Activated T-helper 2 cell treated with anti-CD3 and anti-CD28 coated beads, Interferon-gamma antibody, Interleukin-2, Interleukin-4, amounts not matched to agents 10 μg/mL and 5 μg/mL and 100 μg/mL, durations not matched to agents 14 hours and 24 hours and 36 hours (primary cell): ENCODE measurements at regions not wholly inside any gene's neighbourhood (a gene's known extent, or its start where the extent isn't known, plus 50 kb on each side); places are given as distances from the start of the nearest gene placed in this dataset.
"Not testable (repeated sequence)": the region's sequence is repeated elsewhere in the genome, so short reads cannot be mapped to it uniquely, and the experiment has no call there.

ENCODE experiments used
- DNase-seq: peaks from one replicate; pipeline ENCODE4 v3.0.0; 2021; ENCODE audit warnings: low spot score
- H3K27ac Mint-ChIP-seq: one replicate; pipeline ENCODE4 v1.8.0; 2021; ENCODE audit warnings: mixed read lengths
- H3K27me3 Mint-ChIP-seq: one replicate; pipeline ENCODE4 v1.8.0; 2021; ENCODE audit warnings: low read depth, mixed read lengths
- H3K36me3 Mint-ChIP-seq: one replicate; pipeline ENCODE4 v1.8.0; 2021; ENCODE audit warnings: low read depth, mixed read lengths
- H3K4me1 Mint-ChIP-seq: one replicate; pipeline ENCODE4 v1.8.0; 2021; ENCODE audit warnings: low read depth, mixed read lengths
- H3K4me3 Mint-ChIP-seq: one replicate; pipeline ENCODE4 v1.8.0; 2021; ENCODE audit warnings: low read depth, mild to moderate bottlenecking, moderate library complexity, mixed read lengths
- H3K9me3 Mint-ChIP-seq: one replicate; pipeline ENCODE4 v1.8.0; 2021; ENCODE audit warnings: mixed read lengths
- intact Hi-C: fragments of 100-400 bp; cut with micrococcal nuclease; formaldehyde crosslinking; loops from one replicate; pipeline ENCODE4 v1.15.1; 2023

- intact Hi-C loops = no loop called here
- Mint-ChIP-seq H3K4me3 (no peak overlapping the region), H3K9me3 (no peaks in the 10 kb centered on the region), H3K4me1 (no peaks in the 10 kb centered on the region), H3K36me3 (no peaks in the 10 kb centered on the region), H3K27ac (no peak overlapping the region), H3K27me3 (no peaks in the 10 kb centered on the region)
- no peak for DNase-seq
These were observed 243.4 kb downstream of the RBM19 start for GRCh38 chr12:113722747-113723146.

GRCh38 chr12:113720629-113721028 is 245.5 kb downstream of the RBM19 start:
- no peaks in the 10 kb centered on the region for H3K27me3 Mint-ChIP-seq
- DNase-seq = no peak
- intact Hi-C loops = no loop called here
- no peaks in the 10 kb centered on the region for H3K4me1 Mint-ChIP-seq
- no peak overlapping the region for H3K4me3 Mint-ChIP-seq
- H3K27ac Mint-ChIP-seq = no peak overlapping the region
- H3K36me3 Mint-ChIP-seq = no peaks in the 10 kb centered on the region
- H3K9me3 Mint-ChIP-seq = no peaks in the 10 kb centered on the region

GRCh38 chr12:113719911-113720591 is 246.1 kb downstream of the RBM19 start:
- intact Hi-C loops = no loop called here
- DNase-seq = no peak

GRCh38 chr12:113713156-113713555 is 241.5 kb upstream of the LHX5 start:
- no peaks in the 10 kb centered on the region for H3K4me1 Mint-ChIP-seq
- intact Hi-C loops = no loop called here
- DNase-seq = no peak
- no peaks in the 10 kb centered on the region for H3K9me3 Mint-ChIP-seq
- H3K4me3 Mint-ChIP-seq = no peak overlapping the region
- H3K27ac Mint-ChIP-seq = no peak overlapping the region
- H3K27me3 Mint-ChIP-seq = no peaks in the 10 kb centered on the region
- H3K36me3 Mint-ChIP-seq = no peaks in the 10 kb centered on the region

More at GRCh38 chr12:113719911-113720591, 246.1 kb downstream of the RBM19 start:
- no peak overlapping the region for H3K27ac Mint-ChIP-seq
- no peaks in the 10 kb centered on the region for H3K27me3 Mint-ChIP-seq
- no peaks in the 10 kb centered on the region for H3K9me3 Mint-ChIP-seq
- no peaks in the 10 kb centered on the region for H3K4me1 Mint-ChIP-seq
- H3K36me3 Mint-ChIP-seq = no peaks in the 10 kb centered on the region
- no peak overlapping the region for H3K4me3 Mint-ChIP-seq

- no peak for DNase-seq
- H3K27ac Mint-ChIP-seq = no peak overlapping the region
- H3K4me1 Mint-ChIP-seq = no peaks in the 10 kb centered on the region
- no peaks in the 10 kb centered on the region for H3K9me3 Mint-ChIP-seq
- no peak overlapping the region for H3K4me3 Mint-ChIP-seq
- H3K36me3 Mint-ChIP-seq = no peaks in the 10 kb centered on the region
- intact Hi-C loops = no loop called here
- no peaks in the 10 kb centered on the region for H3K27me3 Mint-ChIP-seq
These were observed 240.8 kb upstream of the LHX5 start for GRCh38 chr12:113712481-113712880.

GRCh38 chr12:113710216-113710615 is 238.5 kb upstream of the LHX5 start:
- Mint-ChIP-seq H3K4me3 (no peak overlapping the region), H3K4me1 (no peaks in the 10 kb centered on the region), H3K36me3 (no peaks in the 10 kb centered on the region), H3K27ac (no peak overlapping the region), H3K27me3 (no peaks in the 10 kb centered on the region), H3K9me3 (no peaks in the 10 kb centered on the region)
- intact Hi-C loops = no loop called here
- no peak for DNase-seq

GRCh38 chr12:113709456-113709855 is 237.8 kb upstream of the LHX5 start:
- no peaks in the 10 kb centered on the region for H3K27me3 Mint-ChIP-seq
- intact Hi-C loops = no loop called here
- H3K36me3 Mint-ChIP-seq = no peaks in the 10 kb centered on the region
- no peak for DNase-seq
- no peak overlapping the region for H3K4me3 Mint-ChIP-seq
- H3K27ac Mint-ChIP-seq = no peak overlapping the region
- no peaks in the 10 kb centered on the region for H3K9me3 Mint-ChIP-seq
- no peaks in the 10 kb centered on the region for H3K4me1 Mint-ChIP-seq

GRCh38 chr12:113702836-113703235 is 231.2 kb upstream of the LHX5 start:
- H3K9me3 Mint-ChIP-seq = no peaks in the 10 kb centered on the region
- no peak for DNase-seq
- H3K27ac Mint-ChIP-seq = no peak overlapping the region
- no peaks in the 10 kb centered on the region for H3K36me3 Mint-ChIP-seq
- H3K4me3 Mint-ChIP-seq = no peak overlapping the region
- no peaks in the 10 kb centered on the region for H3K4me1 Mint-ChIP-seq
- H3K27me3 Mint-ChIP-seq = no peaks in the 10 kb centered on the region
- intact Hi-C loops = no loop called here

- H3K4me1 Mint-ChIP-seq = no peaks in the 10 kb centered on the region
These were observed 230.6 kb upstream of the LHX5 start for GRCh38 chr12:113702276-113702675.

GRCh38 chr12:113700943-113701342 is 229.3 kb upstream of the LHX5 start:
- no peaks in the 10 kb centered on the region for H3K36me3 Mint-ChIP-seq
- DNase-seq = no peak
- no peak overlapping the region for H3K4me3 Mint-ChIP-seq
- H3K4me1 Mint-ChIP-seq = no peaks in the 10 kb centered on the region
- H3K27me3 Mint-ChIP-seq = no peaks in the 10 kb centered on the region
- no peak overlapping the region for H3K27ac Mint-ChIP-seq
- intact Hi-C loops = no loop called here
- no peaks in the 10 kb centered on the region for H3K9me3 Mint-ChIP-seq

More at GRCh38 chr12:113702276-113702675, 230.6 kb upstream of the LHX5 start:
- no peaks in the 10 kb centered on the region for H3K27me3 Mint-ChIP-seq
- intact Hi-C loops = no loop called here
- DNase-seq = no peak
- no peaks in the 10 kb centered on the region for H3K9me3 Mint-ChIP-seq
- H3K36me3 Mint-ChIP-seq = no peaks in the 10 kb centered on the region
- H3K27ac Mint-ChIP-seq = no peak overlapping the region
- H3K4me3 Mint-ChIP-seq = no peak overlapping the region

- intact Hi-C loops, H3K4me3 Mint-ChIP-seq, H3K27ac Mint-ChIP-seq, H3K27me3 Mint-ChIP-seq, DNase-seq, H3K9me3 Mint-ChIP-seq, H3K36me3 Mint-ChIP-seq, H3K4me1 Mint-ChIP-seq: not testable (repeated sequence)
These were observed 228.3 kb upstream of the LHX5 start for GRCh38 chr12:113699984-113700383.

- H3K4me3 Mint-ChIP-seq = no peak overlapping the region
- no peak overlapping the region for H3K27ac Mint-ChIP-seq
- H3K4me1 Mint-ChIP-seq = no peaks in the 10 kb centered on the region
- H3K36me3 Mint-ChIP-seq = no peaks in the 10 kb centered on the region
- H3K9me3 Mint-ChIP-seq = no peaks in the 10 kb centered on the region
- no peaks in the 10 kb centered on the region for H3K27me3 Mint-ChIP-seq
- intact Hi-C loops = no loop called here
- DNase-seq = no peak
These were observed 226.8 kb upstream of the LHX5 start for GRCh38 chr12:113698510-113698858.

- H3K27me3 Mint-ChIP-seq = no peaks in the 10 kb centered on the region
- no peaks in the 10 kb centered on the region for H3K4me1 Mint-ChIP-seq
- no peaks in the 10 kb centered on the region for H3K36me3 Mint-ChIP-seq
- intact Hi-C loops = no loop called here
- H3K9me3 Mint-ChIP-seq = no peaks in the 10 kb centered on the region
- H3K4me3 Mint-ChIP-seq = no peak overlapping the region
- no peak overlapping the region for H3K27ac Mint-ChIP-seq
- no peak for DNase-seq
These were observed 226.2 kb upstream of the LHX5 start for GRCh38 chr12:113697651-113698509.
